GM19043 (cell line): ENCODE measurements at regions not wholly inside any gene's neighbourhood (a gene's known extent, or its start where the extent isn't known, plus 50 kb on each side); places are given as distances from the start of the nearest gene placed in this dataset.

ENCODE experiments used
- ATAC-seq: cut with Tn5 transposase; IDR thresholded peaks from one replicate; pipeline ENCODE4 v1.9.1; 2021; ENCODE audit warnings: low read depth; ENCODE audit not compliant: unreplicated experiment

DNA sequence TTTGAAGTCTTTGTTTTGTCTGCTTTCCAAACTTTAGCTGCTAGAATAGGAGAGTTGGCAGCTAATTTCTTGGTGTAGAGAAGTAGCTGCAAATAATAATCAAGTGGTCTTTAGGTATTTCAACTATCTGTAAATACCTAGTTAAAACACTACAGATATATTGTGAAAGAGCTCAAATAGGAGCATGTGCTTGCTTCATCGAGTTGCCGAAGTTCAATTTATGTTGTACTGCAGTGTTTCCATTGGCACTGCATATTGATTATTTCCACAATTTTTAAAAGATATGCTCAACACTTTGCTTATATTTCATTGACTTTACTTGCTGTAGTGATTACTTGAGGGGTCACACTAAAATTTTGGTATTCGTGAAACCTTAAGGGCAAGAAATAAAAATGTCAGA is 131.6 kb upstream of the BMP4 start:
- ATAC-seq: no peak

DNA sequence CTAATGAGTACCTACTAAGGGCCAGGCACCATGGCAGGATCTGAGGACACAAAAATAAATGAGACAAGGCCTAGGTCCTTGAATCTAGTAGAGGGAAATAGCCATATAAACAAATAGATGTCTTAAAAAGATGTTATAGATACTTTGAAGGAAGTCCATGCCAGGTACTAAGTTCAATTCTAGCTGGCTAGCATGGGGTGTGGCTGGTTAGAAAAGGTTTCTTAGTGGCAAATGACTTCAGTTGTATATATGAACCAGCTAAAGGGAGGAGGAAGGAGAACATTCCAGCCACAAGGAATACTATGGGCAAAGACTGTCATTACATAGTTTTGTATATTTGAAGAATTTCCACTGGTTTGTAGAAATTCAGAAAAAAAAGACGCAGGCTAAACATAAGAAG is 133.6 kb upstream of the BMP4 start:
- no peak for ATAC-seq

DNA sequence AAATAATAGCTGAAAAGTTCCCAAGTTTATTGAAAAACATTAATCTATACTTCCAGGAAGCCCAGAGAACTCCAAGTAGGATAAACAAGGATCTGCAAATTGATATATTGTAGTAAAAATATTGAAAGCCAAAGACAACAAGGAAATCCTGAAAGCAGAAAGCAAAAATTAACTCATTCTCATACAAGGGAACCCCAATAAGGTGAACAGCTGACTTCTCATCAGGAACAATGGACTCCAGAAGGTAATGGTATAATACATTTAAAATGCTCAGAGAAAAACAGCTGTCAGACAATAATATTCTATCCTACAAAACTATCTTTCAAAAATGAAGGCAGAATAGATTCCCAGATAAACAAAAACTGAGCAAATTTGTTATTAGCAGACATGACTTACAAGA is 138.1 kb upstream of the BMP4 start:
- no peak for ATAC-seq

DNA sequence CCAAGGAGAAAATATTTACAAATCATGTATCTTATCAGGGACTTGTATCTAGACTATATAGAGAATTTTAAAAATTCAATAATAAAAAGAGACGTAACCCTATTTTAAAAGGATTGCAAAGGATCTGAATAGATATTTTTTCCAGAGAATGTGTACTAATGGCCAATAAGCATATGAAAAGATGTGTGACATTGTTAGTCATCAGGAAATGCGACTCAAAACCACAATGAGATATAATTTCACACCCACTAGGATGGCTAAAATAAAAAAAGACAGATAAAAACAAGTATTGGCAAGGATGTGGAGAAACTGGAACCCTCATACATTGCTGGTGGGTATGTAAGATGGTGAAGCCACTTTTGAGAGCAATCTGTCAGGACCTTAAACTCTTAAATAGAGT is 141.9 kb upstream of the BMP4 start:
- ATAC-seq: no peak

DNA sequence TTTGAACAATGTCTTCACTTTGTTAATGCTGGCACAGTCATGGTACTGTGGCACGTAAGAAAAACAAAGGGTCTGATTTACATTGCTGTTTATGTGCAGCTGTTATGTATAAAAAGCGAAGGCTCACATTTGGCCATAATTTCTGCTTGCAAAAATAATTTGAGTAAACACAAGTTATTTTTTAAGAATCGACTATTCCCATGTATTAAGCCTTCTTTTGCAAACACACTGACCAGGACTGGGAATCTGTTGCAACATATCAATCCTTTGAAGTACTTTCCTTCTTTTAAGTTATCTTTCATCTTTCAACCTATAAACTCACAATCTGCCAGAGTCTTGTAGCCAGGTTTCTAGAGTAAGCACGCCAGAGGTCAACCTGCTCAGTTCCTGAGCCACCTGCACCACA is 145.4 kb upstream of the BMP4 start:
- no peak for ATAC-seq

DNA sequence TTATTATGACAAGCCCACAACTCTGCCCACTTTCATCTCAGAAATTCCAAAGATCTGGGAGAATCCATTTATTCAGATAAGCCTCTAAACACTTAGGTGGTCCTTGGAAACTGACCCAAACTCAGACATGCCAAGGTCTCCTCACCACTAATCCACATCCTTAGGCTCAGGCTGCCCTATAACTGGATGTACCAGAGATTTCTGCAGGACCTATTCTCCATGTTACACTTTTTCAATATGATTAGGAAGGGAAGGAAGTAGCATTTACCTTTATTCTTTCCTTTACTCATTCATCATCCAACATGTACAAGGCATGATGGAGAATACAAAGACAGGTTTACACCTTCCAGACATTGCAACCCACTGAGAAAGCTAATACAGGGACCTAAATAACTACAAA is 145.9 kb upstream of the BMP4 start:
- no peak for ATAC-seq

DNA sequence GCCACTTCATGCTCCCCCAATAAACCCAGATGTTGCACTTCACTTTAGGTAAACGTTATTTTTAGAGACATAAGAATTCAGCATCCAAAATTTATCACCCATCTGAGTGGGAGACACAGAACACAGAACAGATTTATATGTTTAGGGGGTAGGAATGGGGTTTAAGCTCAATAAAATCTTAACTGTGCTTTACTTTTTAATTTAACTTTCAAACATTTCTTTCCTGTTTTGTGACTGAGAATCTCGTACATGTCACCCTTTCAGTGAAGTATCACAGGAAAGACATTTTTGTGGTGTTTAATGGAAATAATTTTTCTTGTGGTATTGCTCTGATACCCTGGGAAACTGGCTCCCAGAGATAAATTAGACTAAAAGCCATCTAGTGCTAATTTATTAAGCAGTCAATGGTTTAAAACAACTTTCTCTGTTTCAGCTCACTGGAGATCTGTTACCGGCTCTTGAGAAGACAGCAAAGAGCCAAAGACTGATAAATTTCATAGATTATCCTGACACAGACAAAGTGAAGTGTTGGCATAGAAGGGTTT is 148.0 kb upstream of the BMP4 start:
- ATAC-seq: no peak

DNA sequence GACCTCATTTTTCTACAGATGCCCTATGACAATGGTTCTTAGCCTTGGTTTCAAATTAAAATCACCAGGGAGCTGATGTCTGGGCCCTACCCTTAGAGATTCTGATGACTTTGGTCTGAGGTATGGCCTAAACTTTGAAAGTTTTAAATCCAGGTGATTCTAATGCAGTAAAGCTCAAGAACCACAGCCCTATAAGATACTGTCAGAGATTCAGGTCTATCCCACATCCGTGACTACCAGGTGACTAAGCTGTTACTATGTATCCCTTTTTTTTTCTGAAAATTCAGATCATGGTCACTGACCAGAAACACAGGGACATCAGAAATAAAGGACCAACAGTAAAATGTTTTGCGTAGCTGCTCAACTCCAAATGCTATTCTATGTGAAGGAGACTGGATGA is 148.8 kb upstream of the BMP4 start:
- no peak for ATAC-seq

DNA sequence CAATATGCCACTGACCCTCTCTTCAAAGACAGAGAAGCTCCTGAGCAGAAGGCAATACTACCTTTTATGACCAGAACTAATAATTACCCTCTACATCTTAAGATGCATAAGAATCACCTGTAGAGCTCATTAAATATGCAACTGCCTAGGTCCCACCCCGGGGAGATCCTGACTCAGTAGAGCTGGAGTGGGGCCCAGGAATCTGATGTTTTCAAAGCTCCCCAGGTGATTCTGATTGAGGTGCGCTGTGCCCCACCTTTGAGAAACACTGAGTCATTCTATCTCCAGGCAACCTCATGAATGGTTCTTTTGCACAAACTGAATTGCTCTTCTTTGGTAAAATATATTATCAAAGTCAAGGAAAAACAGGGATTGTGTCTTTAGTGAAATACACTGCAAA is 149.3 kb upstream of the BMP4 start:
- ATAC-seq: no peak

DNA sequence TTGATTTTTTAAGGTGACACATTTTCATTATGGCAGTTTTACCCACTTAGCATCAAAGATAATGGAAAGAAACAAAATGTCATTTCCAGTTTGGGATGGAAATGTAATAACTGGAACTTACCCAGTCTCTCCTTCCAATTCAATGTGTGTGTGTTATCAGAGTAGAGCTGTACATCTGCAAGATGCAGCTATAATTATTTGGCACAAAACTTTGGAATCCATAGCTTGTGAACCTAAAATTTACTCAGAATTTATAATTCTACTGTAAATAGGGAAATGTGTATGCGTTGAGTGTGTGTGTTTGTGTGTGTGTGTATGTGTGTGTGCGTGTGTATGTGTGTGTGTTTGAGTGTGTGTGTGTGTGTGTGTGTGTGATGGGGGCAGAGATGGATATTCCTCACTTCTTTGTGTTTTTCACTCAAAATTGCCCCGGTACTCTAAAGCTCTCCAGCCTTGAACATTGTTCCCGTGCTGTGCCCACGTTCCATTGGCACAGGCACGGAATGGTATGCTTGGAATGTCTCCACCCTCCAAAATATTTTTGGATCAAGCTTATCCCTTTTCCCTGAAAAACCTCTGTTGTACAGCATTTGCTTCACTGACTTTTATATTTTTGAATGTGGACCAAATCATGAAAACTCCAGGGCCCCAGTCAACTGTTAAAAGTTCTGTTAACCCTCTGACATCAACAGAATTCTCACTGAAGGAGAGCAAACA is 150.2 kb upstream of the BMP4 start:
- no peak for ATAC-seq

DNA sequence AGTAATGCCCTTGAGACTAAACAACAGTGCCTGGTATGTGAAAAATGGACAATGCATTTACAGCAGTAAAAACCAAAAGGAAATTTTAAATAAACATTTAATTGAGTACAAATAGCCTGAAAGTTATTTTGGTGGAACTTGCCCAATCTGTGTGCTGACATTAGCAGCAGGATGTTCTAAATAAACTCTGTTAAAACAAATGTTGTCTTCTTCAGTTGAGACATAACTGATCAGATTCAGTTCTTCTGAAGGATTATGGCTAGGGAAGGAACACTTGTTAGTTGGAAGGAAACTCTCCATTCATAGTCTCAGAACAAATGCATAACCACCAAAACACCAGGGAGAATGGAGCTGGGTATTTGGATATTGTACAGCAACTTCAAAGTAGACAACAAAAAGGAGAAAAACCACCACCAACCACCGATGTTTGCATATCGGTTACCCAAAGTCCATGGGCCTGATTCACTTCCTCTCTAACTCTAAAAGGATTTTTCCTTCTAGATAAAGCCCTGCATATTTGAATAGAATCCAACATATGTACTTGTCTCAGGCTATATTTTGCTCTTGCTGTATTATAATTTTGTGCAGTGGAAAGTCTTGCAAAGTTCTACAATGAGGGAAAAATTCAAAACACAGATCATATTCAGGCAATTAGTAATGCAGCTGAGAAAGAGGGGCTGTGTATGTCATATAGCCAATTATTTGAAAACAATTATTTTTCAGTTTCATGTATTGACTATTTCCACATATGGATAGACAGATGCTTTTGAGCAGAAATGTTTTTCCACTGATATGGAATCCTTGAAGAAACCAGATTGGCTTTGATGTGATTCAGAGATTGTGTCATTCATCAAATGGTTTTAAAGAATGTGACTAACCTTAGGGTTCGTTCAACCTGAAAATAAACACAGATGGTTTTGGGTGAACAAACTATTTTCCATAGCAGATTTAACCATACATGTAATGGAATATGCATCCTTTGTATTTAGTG is 152.2 kb upstream of the BMP4 start:
- no peak for ATAC-seq

DNA sequence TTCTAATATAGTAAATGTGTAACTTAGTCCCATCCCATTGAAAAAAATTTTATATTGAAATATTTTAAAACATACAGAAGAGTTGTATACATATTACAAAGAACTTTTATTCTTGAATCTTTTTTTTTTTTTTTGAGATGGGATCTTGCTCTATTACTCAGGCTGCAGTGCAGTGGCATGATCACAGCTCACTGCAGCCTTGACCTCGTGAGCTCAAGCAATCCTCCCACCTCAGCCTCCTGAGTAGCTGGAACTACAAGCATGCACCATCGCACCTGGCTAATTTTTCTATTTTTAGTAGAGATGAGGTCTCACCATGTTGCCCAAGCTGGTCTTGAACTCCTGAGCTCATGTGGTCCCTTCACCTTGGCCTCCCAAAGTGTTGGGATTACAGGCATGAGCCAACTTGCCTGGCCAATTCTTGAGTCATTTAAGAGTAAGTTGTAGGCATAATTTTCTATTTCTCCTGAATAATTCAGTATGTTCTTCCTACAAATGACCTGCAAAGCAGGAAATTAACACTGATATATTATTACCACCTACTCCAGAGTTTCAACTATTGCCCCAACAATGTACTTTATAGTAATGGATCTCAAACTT is 153.0 kb upstream of the BMP4 start:
- ATAC-seq: no peak

DNA sequence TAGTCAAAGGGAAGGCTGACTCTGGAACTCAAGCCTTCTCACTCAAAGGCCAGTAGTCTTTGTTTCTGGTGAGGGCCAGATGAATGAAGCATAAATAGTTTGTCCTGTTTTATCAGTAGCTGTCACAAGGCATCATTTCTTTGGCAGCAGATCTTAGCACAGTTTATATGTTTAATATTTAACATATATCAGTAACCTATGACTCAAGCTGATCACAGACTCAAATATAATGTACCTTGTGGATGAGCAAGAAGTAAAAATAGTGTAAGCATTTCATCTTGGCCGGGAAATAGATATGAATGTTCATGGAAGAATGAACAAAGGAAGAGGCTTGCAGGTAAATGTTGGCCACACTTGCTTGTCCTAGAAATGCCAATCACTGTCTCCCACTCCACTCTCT is 158.3 kb upstream of the BMP4 start:
- no peak for ATAC-seq

DNA sequence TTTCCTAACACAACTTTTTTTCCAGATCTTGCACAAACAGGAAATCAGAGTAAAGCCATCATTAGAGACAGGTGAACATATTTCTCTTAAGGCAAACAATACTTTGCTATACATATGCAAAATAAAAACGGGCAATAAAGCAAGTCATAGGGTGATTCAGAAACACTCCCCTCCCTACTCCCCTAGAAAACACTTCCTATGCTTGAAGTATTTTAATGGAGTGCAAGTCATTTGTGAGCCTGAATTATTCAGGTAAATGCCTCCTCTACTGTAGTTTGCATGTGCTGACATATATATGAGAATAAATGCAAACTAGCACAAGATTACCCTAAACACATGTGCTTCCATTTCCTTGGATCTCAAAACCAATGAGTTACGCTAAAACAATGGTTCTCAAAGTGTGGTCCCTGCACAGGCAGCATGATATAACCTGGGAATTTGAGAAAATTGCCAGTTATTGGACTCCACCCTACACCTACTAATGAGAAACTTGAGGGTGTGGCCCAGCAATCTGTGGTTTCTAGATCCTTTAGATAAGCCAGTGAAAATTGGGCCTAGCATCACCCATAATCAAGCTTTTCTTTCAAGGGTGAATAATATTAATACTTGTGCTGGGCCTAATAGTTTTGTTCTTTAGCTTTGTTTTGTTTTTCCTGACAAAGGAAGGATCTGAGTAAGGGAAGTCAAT is 159.7 kb upstream of the BMP4 start:
- ATAC-seq: no peak

DNA sequence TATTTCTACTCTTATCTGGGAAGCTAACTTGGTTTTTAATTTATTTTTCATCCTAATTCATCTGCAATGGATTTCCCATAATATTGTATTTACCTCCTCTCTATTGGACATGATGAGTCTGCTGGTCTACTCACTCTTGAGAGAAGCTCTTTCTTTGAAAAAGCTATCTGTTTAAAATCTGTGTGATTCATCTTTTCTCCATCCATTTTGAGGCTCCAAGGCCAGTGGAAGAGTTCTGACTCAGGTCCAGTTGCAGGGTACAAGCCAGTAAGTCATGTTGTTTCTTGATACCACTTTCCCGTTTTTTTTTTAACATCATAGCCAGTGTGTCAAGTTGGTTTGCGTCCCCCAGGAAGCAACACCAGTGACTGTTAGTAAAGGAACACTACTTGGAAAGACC is 160.3 kb upstream of the BMP4 start:
- ATAC-seq: no peak

DNA sequence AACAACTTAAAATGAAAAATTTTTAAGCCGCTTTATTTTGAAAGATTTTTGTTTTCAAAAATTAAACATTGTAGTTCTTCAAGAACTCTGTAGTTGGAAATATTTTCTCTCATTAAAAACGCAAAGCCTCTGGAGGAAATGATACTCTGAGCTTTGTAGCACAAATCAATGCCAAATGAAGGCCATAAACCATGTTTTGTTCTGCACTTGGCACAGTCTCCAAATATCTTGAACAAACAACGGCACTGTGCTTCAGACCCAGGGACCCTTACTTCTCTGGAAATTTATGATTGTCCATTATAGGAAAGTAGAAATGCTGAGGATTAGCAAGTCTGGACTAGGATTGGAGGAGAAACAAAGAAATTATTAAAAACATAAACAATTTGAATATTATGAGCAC is 160.8 kb upstream of the BMP4 start:
- no peak for ATAC-seq

DNA sequence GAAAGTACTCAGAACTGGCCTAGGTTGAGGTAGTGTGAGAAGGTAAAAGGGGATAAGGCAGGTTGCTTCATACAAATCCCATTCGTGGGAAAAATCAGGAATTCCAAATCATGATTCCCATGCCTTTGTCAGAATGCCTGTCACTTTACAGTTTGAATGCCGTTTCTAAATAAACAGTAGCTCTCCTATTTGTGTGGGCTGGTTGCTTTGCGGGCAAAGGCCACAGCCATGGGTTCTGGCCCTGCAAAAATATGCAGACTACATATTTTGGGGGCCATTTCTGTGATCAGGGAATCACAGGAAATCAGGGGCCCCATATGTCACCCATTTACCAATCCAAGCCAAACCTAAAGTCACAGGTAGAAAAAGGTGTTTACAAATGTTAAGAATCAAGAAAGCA is 161.3 kb upstream of the BMP4 start:
- ATAC-seq: no peak

DNA sequence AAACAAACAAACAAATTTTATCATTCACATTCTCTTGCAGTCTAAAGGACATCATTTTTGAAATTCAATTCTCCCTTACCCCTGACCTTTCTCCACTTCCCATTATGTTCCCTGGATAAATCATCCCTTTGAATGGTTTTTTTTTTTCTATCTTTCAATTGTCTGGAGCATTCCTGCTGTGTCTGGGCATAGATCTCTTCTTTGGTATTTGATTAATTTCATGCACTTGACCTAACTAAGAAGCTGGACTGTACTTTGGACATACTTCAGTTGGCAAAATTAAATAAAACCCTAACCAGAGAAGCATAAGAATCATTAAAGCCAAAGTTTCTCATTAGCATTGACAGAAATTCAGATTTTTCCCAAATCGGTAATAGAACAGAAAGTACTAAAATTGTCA is 163.6 kb upstream of the BMP4 start:
- ATAC-seq: no peak

DNA sequence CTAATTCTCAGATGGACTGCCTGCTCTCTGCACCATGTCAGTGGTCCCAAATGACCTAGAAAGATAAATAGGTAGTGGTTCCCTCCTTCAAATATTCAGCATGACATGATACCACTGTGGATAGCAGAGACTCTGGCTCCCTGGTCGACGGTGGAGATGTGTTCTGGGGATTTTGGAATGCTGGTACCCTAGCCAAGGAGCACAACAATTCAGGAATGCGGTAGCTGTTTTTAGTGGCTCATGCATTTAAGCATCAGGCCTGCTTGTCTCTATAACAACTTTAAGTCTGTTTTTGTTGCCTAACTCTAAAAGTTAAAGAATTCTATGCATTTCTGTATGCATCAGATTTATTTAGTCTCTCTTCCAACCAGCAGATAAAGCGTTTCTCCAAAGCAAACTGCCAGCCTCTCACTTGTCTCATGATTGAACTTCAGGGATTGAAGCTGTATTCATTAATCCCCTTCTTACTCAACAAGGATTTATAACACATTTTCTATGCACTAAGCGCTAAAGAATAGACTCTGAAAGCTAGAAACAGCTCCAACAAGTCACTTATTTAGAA is 164.9 kb upstream of the BMP4 start:
- no peak for ATAC-seq

DNA sequence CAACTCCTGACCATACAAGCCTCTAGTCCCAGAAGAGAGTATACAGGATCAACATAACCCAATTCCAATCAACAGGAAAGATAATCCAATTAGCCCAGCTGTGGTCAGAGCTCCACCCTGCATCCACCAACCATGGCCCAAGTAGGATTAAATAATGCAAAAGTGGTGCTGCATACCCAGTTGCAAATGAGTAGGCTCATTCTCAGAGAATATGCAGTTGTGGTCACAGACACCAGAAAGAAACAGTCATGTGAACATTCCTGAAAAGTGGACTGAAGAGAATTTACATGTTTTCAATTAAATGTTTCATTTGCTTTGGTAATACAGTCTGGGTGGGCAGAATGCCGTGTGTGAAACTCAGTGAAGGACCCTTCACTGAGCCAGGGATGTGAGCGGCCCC is 167.2 kb upstream of the BMP4 start:
- no peak for ATAC-seq
